DOHH2 (cell line): ENCODE measurements at regions not wholly inside any gene's neighbourhood (a gene's known extent, or its start where the extent isn't known, plus 50 kb on each side); places are given as distances from the start of the nearest gene placed in this dataset.

ENCODE experiments used
- H3F3A ChIP-seq: fragments of 200-600 bp; sonication (generic), shearing (Covaris generic); 2 replicates; pipeline ENCODE4 v1.6.0; 2016; ENCODE audit warnings: antibody characterized with exemption, mild to moderate bottlenecking; ENCODE audit not compliant: control insufficient read depth, insufficient read depth
- H3K27ac ChIP-seq: fragments of 200-600 bp; sonication (generic); 2 replicates; pipeline ENCODE4 v1.5.1; 2014; ENCODE audit warnings: low read depth, mild to moderate bottlenecking, low read length, moderate library complexity
- H3K27me3 ChIP-seq: fragments of 200-600 bp; sonication (generic); 2 replicates; pipeline ENCODE4 v1.6.1; 2014; ENCODE audit warnings: mild to moderate bottlenecking, low read length, mixed read lengths; ENCODE audit not compliant: control insufficient read depth
- H3K36me3 ChIP-seq: fragments of 200-600 bp; sonication (generic); 2 replicates; pipeline ENCODE4 v1.6.1; 2014; ENCODE audit warnings: mild to moderate bottlenecking, low read length, moderate library complexity, mixed read lengths; ENCODE audit not compliant: control insufficient read depth
- H3K4me1 ChIP-seq: fragments of 200-600 bp; sonication (generic); 2 replicates; pipeline ENCODE4 v1.6.1; 2014; ENCODE audit warnings: mild to moderate bottlenecking, low read length, mixed read lengths; ENCODE audit not compliant: control insufficient read depth
- H3K4me2 ChIP-seq: fragments of 200-600 bp; sonication (generic); 2 replicates; pipeline ENCODE4 v1.6.0; 2014; ENCODE audit warnings: mild to moderate bottlenecking, low read length, moderate library complexity
- H3K4me3 ChIP-seq: fragments of 200-600 bp; sonication (generic); 2 replicates; pipeline ENCODE4 v1.5.1; 2014; ENCODE audit warnings: mild to moderate bottlenecking, low read length, mixed read lengths
- H3K79me2 ChIP-seq: fragments of 200-600 bp; sonication (generic); 2 replicates; pipeline ENCODE4 v1.6.1; 2014; ENCODE audit warnings: mild to moderate bottlenecking, low read length, mixed read lengths; ENCODE audit not compliant: control insufficient read depth
- H3K9me2 ChIP-seq: fragments of 200-600 bp; sonication (generic); replicated peaks from 2 replicates; pipeline ENCODE4 v1.6.1; 2014; ENCODE audit warnings: mild to moderate bottlenecking, low read length, mixed read lengths; ENCODE audit not compliant: control insufficient read depth
- H3K9me3 ChIP-seq: fragments of 200-600 bp; sonication (generic); 2 replicates; pipeline ENCODE4 v1.6.1; 2014; ENCODE audit warnings: antibody characterized with exemption, low read length, mixed read lengths; ENCODE audit not compliant: control insufficient read depth, insufficient read depth
- H4K20me1 ChIP-seq: fragments of 200-600 bp; sonication (generic); 2 replicates; pipeline ENCODE4 v1.6.0; 2014; ENCODE audit warnings: low read depth, mild to moderate bottlenecking, antibody characterized with exemption, low read length, moderate library complexity; ENCODE audit not compliant: control insufficient read depth, insufficient read depth
- CTCF ChIP-seq: fragments of 200-600 bp; sonication (generic); IDR thresholded peaks from one replicate; pipeline ENCODE4 v1.5.1; 2014; ENCODE audit warnings: antibody characterized with exemption, mild to moderate bottlenecking, low read depth, low read length; ENCODE audit not compliant: poor library complexity, severe bottlenecking
- EZH2phosphoT487 ChIP-seq: fragments of 200-600 bp; sonication (generic); IDR thresholded peaks from 2 replicates; pipeline ENCODE4 v1.6.1; 2017; ENCODE audit warnings: borderline replicate concordance, mild to moderate bottlenecking, antibody characterized with exemption, low read length, moderate library complexity, mixed read lengths

GRCh38 chr17:83201206-83202001 lies 122.0 kb downstream of the METRNL start:
- H4K20me1 ChIP-seq = no peaks in the 10 kb centered on the region
- no peak overlapping the region for H3K4me3 ChIP-seq
- H3K4me2 ChIP-seq = no peak overlapping the region
- H3K9me3 ChIP-seq = peaks cover 13% of the 10 kb centered on the region; the same call in 1 of the 2 replicates
- H3K36me3 ChIP-seq = no peaks in the 10 kb centered on the region
- H3K27ac ChIP-seq = no peak overlapping the region
- no peak for TF ChIP-seq CTCF
- H3K4me1 ChIP-seq = peaks cover 42% of the 10 kb centered on the region
- H3K27me3 ChIP-seq = no peaks in the 10 kb centered on the region
- no peaks in the 10 kb centered on the region for H3K79me2 ChIP-seq
- peaks cover 5% of the 10 kb centered on the region for H3F3A ChIP-seq
- H3K9me2 ChIP-seq = no peaks in the 10 kb centered on the region

GRCh38 chr17:83202002-83203000 lies 122.9 kb downstream of the METRNL start:
- Histone ChIP-seq H3F3A (peaks cover 5% of the 10 kb centered on the region), H3K36me3 (no peaks in the 10 kb centered on the region), H4K20me1 (no peaks in the 10 kb centered on the region), H3K4me3 (no peak overlapping the region), H3K27ac (no peak overlapping the region), H3K9me3 (peaks cover 13% of the 10 kb centered on the region; the same call in 1 of the 2 replicates), H3K79me2 (no peaks in the 10 kb centered on the region), H3K4me1 (peaks cover 42% of the 10 kb centered on the region), H3K9me2 (no peaks in the 10 kb centered on the region), H3K27me3 (no peaks in the 10 kb centered on the region), H3K4me2 (no peak overlapping the region)
- TF ChIP-seq CTCF (no peak), EZH2phosphoT487 (no peak)

GRCh38 chr17:83203073-83203471 lies 123.7 kb downstream of the METRNL start:
- Histone ChIP-seq H3K27ac (no peak overlapping the region), H3K4me2 (no peak overlapping the region), H3K4me3 (no peak overlapping the region), H4K20me1 (no peaks in the 10 kb centered on the region), H3K4me1 (peaks cover 42% of the 10 kb centered on the region), H3K79me2 (no peaks in the 10 kb centered on the region), H3F3A (peaks cover 5% of the 10 kb centered on the region), H3K36me3 (no peaks in the 10 kb centered on the region), H3K9me3 (peaks cover 13% of the 10 kb centered on the region; the same call in 1 of the 2 replicates), H3K9me2 (no peaks in the 10 kb centered on the region), H3K27me3 (no peaks in the 10 kb centered on the region)
- TF ChIP-seq CTCF (no peak), EZH2phosphoT487 (no peak)
